Stimulated activated CD8-positive, alpha-beta memory T cell treated with anti-CD3 and anti-CD28 coated beads, Interleukin-2, amount 100 ng/mL, for 48 hours (primary cell): ENCODE measurements at regions not wholly inside any gene's neighbourhood (a gene's known extent, or its start where the extent isn't known, plus 50 kb on each side); places are given as distances from the start of the nearest gene placed in this dataset.
"Not testable (repeated sequence)": the region's sequence is repeated elsewhere in the genome, so short reads cannot be mapped to it uniquely, and the experiment has no call there.

ENCODE experiments used
- DNase-seq, 2 donors: peaks; one replicate each; pipeline ENCODE4 v3.0.0-alpha.2; 2020; ENCODE audit warnings: low read depth in 2 of 2

GRCh38 chr1:120614931-120615639 is 108.7 kb upstream of the NBPF26 start:
- not testable (repeated sequence) for DNase-seq

- not testable (repeated sequence) for DNase-seq
Observed at GRCh38 chr1:120617493-120617892, 106.3 kb upstream of the NBPF26 start.

- DNase-seq, result not testable (repeated sequence)
Observed at GRCh38 chr1:120619867-120620692, 103.7 kb upstream of the NBPF26 start.

GRCh38 chr1:120620693-120620969 is 103.1 kb upstream of the NBPF26 start:
- DNase-seq, result not testable (repeated sequence)

- not testable (repeated sequence) for DNase-seq
Observed at GRCh38 chr1:120621278-120621677, 102.5 kb upstream of the NBPF26 start.

DNA sequence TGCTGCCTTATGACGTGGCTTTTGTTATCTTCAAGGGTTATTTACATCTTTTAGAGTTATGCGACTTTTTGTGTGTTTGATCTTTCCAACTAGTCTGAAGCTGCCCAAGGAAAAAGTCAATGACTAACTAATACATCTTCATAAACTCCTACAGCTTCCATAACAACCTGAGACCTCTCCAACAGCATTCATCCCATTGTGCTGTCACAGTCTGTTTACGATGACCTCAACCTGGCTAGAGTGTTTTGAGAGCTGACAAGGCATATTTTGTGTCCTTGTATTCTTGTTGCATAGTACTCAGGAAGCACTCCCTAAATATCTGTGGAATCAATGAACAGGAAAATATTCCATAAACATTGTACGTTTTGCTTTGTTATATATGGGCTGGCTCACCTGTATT is 100.2 kb upstream of the NBPF26 start:
- not testable (repeated sequence) for DNase-seq

DNA sequence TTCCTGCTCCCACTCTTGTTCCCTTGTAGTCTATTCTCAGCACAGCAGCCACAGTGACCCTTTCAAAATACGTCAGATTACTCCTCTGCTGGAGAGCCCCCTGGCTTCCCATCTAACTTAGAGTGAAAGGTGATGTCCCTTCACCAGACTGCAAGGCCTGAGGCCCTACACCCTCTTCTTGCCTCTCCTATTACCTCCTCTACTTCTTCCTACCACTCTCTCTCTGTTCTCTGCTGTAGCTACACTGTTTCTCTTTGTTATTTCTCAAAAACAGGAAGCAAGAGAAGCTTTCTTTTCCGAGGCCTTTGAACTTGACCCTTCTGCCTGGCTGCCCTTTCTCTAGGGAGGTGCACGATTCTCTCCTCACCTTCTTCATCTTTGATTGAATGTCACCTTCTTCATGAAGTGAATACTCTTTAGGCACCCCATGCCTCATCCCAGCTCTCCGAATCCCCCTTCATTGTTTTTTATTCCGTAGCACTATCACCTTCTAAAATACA is 99.1 kb upstream of the NBPF26 start:
- not testable (repeated sequence) for DNase-seq

GRCh38 chr1:120629832-120630455 is 93.8 kb upstream of the NBPF26 start:
- not testable (repeated sequence) for DNase-seq

DNA sequence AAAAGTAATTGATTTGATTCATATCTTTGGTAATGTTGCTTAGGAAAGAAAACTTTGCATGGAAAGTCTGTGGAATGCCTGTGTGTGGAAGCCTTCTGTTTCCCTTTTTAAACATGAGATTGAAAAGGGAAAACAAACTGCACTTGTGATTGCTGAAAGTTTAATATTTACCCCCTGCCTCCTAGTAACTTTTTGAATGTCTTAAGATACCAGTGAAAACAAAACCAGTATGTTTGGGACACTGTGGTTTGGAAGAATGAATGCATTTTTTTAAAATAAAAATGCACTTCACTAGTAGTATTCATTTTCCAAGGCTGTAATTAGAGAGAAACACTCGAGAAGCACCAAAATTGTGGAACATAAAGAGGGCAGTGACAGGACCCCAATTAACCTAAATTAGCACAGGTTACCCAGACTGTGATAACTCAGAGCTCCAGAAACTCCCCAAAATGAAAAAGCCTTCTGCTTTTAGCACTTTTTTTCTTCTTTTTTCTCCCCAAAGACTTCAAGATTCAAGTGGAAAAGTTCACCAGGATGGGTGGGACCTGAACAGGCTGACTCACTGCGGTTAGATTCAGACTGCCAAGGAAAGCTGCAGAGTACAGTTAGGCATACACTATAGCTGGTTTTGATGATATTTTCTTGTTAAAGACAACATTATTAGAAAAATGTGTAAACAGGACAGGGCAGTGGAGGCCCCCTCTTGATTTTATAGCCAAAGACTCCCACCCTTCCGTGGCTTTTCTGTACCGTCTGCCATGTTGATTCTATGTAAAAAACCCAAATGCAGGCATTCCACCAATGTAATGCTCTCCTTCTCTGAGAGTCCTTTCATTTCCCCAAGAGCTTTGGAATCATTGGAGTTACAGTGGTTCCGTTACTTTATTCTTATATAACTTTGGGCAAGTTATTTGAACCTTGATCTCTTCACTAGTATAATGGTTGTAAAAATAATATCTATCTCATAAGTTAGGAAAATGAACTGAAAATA is 88.6 kb upstream of the NBPF26 start:
- DNase-seq, result not testable (repeated sequence)

DNA sequence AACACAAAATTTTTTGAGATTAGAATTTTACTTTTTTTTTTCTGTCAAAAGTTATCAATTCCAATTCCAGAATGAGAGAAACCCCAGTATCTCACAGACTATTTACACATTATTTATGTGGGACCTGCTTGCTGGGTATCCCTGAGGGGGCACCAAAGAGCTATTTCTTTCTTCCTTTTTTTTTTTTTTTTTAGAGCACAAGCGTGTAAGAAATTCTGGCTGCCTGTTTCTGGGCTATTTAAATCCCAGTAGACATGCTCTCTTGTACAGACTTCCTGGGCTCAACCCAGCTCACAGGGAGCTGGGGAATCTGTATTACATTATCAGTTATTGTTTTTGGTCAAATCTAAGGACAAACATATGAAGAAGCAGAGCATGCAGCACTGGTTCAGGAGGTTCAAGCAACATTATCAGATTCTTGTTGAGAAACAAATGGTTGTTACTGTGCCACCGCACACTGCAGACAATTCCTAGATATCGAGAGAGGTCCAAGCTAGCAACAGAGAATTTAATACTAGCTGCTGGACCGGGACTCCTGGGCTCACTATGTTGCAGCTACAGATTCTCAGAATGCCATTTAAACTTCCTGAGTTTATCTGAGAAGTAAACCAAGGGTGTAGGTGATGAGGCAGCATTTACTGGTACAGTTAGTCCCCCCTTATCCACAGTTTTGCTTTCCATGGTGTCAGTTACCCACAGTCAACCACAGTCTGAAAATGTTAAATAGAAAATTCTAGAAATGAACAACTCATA is 83.3 kb upstream of the NBPF26 start:
- DNase-seq, result not testable (repeated sequence)

DNA sequence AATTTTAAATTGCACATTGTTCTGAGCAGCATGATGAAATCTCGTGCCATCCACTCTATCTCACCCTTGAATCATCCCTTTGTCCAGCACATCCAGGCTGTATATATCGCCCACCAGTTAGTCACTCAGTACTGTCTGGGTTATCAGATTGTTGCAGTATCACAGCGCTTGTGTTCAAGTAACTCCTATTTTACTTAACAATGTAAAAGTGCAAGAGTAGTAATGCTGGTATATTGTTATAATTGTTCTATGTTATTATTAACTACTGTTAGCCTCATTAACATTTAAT is 82.8 kb upstream of the NBPF26 start:
- not testable (repeated sequence) for DNase-seq

- not testable (repeated sequence) for DNase-seq
Observed at GRCh38 chr1:120647182-120647581, 76.6 kb upstream of the NBPF26 start.

- DNase-seq, result not testable (repeated sequence)
Observed at GRCh38 chr1:120648915-120649623, 74.7 kb upstream of the NBPF26 start.

DNA sequence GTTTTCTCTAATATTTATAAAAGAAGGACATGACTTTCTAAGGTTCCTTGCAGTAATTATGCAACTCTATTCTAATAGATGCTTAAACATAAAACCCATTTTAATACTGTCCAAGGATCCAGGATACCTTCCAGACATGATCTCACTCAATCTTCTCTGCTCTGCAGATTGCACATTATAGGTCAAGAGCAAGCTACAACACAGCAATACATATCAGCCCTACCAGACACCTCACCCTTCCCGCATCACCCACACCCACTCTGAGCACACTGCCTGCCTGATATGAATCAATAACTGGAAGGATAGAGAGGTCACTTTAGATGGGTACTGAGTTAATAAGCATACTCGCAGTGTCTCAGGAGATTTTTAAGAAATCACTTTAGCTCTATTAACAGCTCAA is 74.0 kb upstream of the NBPF26 start:
- not testable (repeated sequence) for DNase-seq

- DNase-seq, result not testable (repeated sequence)
Observed at GRCh38 chr1:120654114-120654513, 69.6 kb upstream of the NBPF26 start.

GRCh38 chr1:120655394-120655793 is 68.4 kb upstream of the NBPF26 start:
- not testable (repeated sequence) for DNase-seq

- not testable (repeated sequence) for DNase-seq
Observed at GRCh38 chr1:120656116-120656515, 67.6 kb upstream of the NBPF26 start.

- DNase-seq, result not testable (repeated sequence)
Observed at GRCh38 chr1:120657804-120658203, 65.9 kb upstream of the NBPF26 start.

GRCh38 chr1:120658622-120659021 is 65.1 kb upstream of the NBPF26 start:
- not testable (repeated sequence) for DNase-seq

DNA sequence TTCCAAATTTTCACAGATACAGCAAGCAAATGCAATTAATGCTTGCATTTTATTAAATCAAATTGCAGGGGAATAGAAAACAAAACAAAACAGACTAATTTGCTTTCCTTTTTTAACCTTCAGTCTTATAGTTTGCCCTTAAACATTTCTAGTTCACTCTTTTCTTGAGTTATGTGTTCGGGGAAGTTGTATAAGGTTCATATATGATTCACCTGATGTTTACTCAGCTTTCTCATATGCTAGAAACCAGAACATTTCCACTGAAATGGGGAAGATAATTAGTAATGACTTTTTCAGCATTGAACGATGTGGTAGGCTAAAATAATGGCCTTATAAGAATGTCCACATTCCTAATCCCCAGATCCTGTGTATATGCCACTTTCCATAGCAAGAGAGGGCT is 64.6 kb upstream of the NBPF26 start:
- DNase-seq, result not testable (repeated sequence)
